Esophagus muscularis mucosa (tissue), 4 donors: ENCODE measurements at regions not wholly inside any gene's neighbourhood (a gene's known extent, or its start where the extent isn't known, plus 50 kb on each side); places are given as distances from the start of the nearest gene placed in this dataset.

Source experiments
- EP300 ChIP-seq: sonication (generic); formaldehyde crosslinking; IDR thresholded peaks from one replicate; pipeline ENCODE4 v1.6.1; 2017; ENCODE audit warnings: antibody characterized with exemption
- POLR2A ChIP-seq: fragments of 450-650 bp; IDR thresholded peaks from one replicate; pipeline ENCODE4 v1.6.1; 2017; ENCODE audit warnings: antibody characterized with exemption, moderate library complexity, mild to moderate bottlenecking, low read depth
- POLR2AphosphoS5 ChIP-seq, 2 donors: sonication (generic); formaldehyde crosslinking; IDR thresholded peaks; one replicate each; pipeline ENCODE4 v1.6.1; 2017; ENCODE audit warnings: antibody characterized with exemption in 2 of 2
- TF ChIP-seq, protein P1 (sequence below), 3 experiments: fragments of 200-600 bp in 2 of 3; fragments of 450-650 bp in 1 of 3; sonication (generic) in 2 of 3; IDR thresholded peaks; one replicate each; pipeline ENCODE4 v1.5.1; 2017 to 2019; ENCODE audit warnings: antibody characterized with exemption in 3 of 3, mild to moderate bottlenecking in 2 of 3, moderate library complexity in 1 of 3

DNA sequence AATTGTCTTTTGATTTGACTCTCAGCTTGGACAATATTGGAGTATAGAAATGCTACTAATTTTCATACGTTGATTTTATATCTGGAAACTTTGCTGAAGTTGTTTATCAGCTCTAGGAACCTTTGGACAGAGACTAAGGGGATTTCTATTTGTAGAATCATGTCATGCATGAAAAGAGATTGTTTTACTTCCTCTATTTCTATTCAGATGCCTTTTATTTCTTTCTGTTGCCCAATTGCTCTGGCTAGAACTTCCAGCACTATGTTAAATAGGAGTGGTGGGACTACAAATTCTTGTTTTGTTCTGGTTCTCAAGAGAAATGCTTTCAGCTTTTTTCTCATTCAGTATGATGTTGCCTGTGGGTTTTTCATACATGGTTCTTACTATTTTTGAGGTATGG is 112.8 kb upstream of the CDH12 start:
- no peak for TF ChIP-seq POLR2A
- TF ChIP-seq, protein P1, sequence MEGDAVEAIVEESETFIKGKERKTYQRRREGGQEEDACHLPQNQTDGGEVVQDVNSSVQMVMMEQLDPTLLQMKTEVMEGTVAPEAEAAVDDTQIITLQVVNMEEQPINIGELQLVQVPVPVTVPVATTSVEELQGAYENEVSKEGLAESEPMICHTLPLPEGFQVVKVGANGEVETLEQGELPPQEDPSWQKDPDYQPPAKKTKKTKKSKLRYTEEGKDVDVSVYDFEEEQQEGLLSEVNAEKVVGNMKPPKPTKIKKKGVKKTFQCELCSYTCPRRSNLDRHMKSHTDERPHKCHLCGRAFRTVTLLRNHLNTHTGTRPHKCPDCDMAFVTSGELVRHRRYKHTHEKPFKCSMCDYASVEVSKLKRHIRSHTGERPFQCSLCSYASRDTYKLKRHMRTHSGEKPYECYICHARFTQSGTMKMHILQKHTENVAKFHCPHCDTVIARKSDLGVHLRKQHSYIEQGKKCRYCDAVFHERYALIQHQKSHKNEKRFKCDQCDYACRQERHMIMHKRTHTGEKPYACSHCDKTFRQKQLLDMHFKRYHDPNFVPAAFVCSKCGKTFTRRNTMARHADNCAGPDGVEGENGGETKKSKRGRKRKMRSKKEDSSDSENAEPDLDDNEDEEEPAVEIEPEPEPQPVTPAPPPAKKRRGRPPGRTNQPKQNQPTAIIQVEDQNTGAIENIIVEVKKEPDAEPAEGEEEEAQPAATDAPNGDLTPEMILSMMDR (IDR thresholded peaks at IDR 0.05) = no peak
- TF ChIP-seq EP300 = no peak
- TF ChIP-seq POLR2AphosphoS5 (IDR thresholded peaks at IDR 0.05) = no peak
